OCI-LY3 (cell line): ENCODE measurements at regions not wholly inside any gene's neighbourhood (a gene's known extent, or its start where the extent isn't known, plus 50 kb on each side); places are given as distances from the start of the nearest gene placed in this dataset.

Source experiments
- CTCF ChIP-seq: fragments of 200-600, 300-600 bp; sonication (generic); IDR thresholded peaks from 2 replicates; pipeline ENCODE4 v1.5.1; 2014; ENCODE audit warnings: antibody characterized with exemption, low read length, low read depth
- EZH2phosphoT487 ChIP-seq: fragments of 200-600 bp; shearing (Covaris generic); IDR thresholded peaks from 2 replicates; pipeline ENCODE4 v1.6.1; 2018; ENCODE audit warnings: antibody characterized with exemption, mixed run types, low read depth

- TF ChIP-seq CTCF (no peak), EZH2phosphoT487 (no peak)
These were observed 90.7 kb upstream of the COL11A1 start for GRCh38 chr1:103199001-103199400.
